HepG2 (cell line): ENCODE measurements at regions not wholly inside any gene's neighbourhood (a gene's known extent, or its start where the extent isn't known, plus 50 kb on each side); places are given as distances from the start of the nearest gene placed in this dataset.

Source experiments
- ATAC-seq: fragments of 200-7000 bp; cut with Tn5 transposase; 3 replicates; pipeline ENCODE4 v1.9.1; 2020; ENCODE audit warnings: mild to moderate bottlenecking, moderate library complexity
- BruUV-seq: library from RNA; stranded (reverse); fragments of 400-500 nt; replicated peaks from 2 replicates; lab custom pipeline; 2021; lab: Mats Ljungman, UMichigan
- CTCF ChIA-PET: fragments of 300-600 bp; formaldehyde crosslinking; extraction: SDS; loops from one replicate; lab custom pipeline; 2021; ENCODE audit warnings: low total read pairs, inconsistent platforms, low intra/inter-chr PET ratio; lab: Yijun Ruan, JAX
- POLR2A ChIA-PET: fragments of 350-600 bp; sonication (Branson Sonifier 250); formaldehyde crosslinking; loops from one replicate; lab custom pipeline; 2020; ENCODE audit warnings: antibody characterized with exemption, inconsistent platforms; lab: Yijun Ruan, JAX
- DNase-seq: peaks from one replicate; pipeline ENCODE4 v3.0.0-alpha.2; 2015; ENCODE audit warnings: low spot score
- FAIRE-seq: peaks from 3 replicates; lab custom pipeline; 2011; peaks lifted over from hg19 to GRCh38; lab: Jason Lieb, UNC
- H2AFZ ChIP-seq: one replicate; pipeline ENCODE4 v1.6.1; 2011; ENCODE audit warnings: low read length, inconsistent platforms
- H3K27ac ChIP-seq: fragments of 300-600 bp; 3 replicates; pipeline ENCODE4 v1.8.0; 2011; ENCODE audit warnings: mixed run types, mild to moderate bottlenecking, mixed read lengths, low read length, inconsistent platforms; ENCODE audit not compliant: insufficient read depth; ENCODE audit errors: extremely low read length
- H3K27me3 ChIP-seq, 2 experiments: fragments of 200-600 bp in 1 of 2; 2 replicates in 1 of 2; 3 replicates in 1 of 2; pipeline versions ENCODE4 v1.6.0 to v1.8.0; 2011; ENCODE audit warnings: low read length in 2 of 2, mild to moderate bottlenecking in 2 of 2, moderate library complexity in 2 of 2, inconsistent platforms in 1 of 2; ENCODE audit not compliant: insufficient read depth in 2 of 2, control insufficient read depth in 1 of 2
- H3K36me3 ChIP-seq, 2 experiments: fragments of 200-600 bp in 1 of 2; replicated peaks in 1 of 2; 2 replicates in 1 of 2; 3 replicates in 1 of 2; pipeline versions ENCODE4 v1.5.1 to v1.8.0; 2011; ENCODE audit warnings: low read length in 2 of 2, inconsistent platforms in 1 of 2; ENCODE audit not compliant: insufficient read depth in 2 of 2, control insufficient read depth in 1 of 2
- H3K4me1 ChIP-seq: 2 replicates; pipeline ENCODE4 v1.5.1; 2012; ENCODE audit warnings: low read length, inconsistent platforms; ENCODE audit not compliant: insufficient read depth
- H3K4me2 ChIP-seq: 2 replicates; pipeline ENCODE4 v1.6.0; 2011; ENCODE audit warnings: low read depth, low read length, inconsistent platforms
- H3K4me3 ChIP-seq, 3 experiments: fragments of 200-600 bp in 1 of 3; sonication (generic), shearing (Covaris generic) in 1 of 3; replicated peaks in 1 of 3; 2 replicates each; pipeline ENCODE4 v1.5.1; 2011 to 2016; ENCODE audit warnings: low read length in 3 of 3, inconsistent platforms in 2 of 3, low read depth in 2 of 3, mild to moderate bottlenecking in 2 of 3, control low read depth in 1 of 3, mixed read lengths in 1 of 3; ENCODE audit not compliant: insufficient read depth in 1 of 3
- H3K79me2 ChIP-seq: one replicate; pipeline ENCODE4 v1.6.1; 2011; ENCODE audit warnings: low read length, inconsistent platforms; ENCODE audit not compliant: insufficient read depth
- H3K9ac ChIP-seq: 2 replicates; pipeline ENCODE4 v1.6.0; 2011; ENCODE audit warnings: mild to moderate bottlenecking, low read depth, low read length, inconsistent platforms; ENCODE audit not compliant: insufficient read depth
- H3K9me3 ChIP-seq: 2 replicates; pipeline ENCODE4 v1.5.1; 2012; ENCODE audit warnings: mild to moderate bottlenecking, low read length
- H4K20me1 ChIP-seq: 2 replicates; pipeline ENCODE4 v1.6.0; 2011; ENCODE audit warnings: inconsistent platforms, mild to moderate bottlenecking, low read length, moderate library complexity; ENCODE audit not compliant: insufficient read depth
- CHD4 ChIP-seq: fragments of 200-600 bp; sonication (generic); IDR thresholded peaks from 2 replicates; pipeline ENCODE4 v1.7.0; 2017; ENCODE audit warnings: mild to moderate bottlenecking, low read length, borderline replicate concordance
- ELF3 ChIP-seq: IDR thresholded peaks from 2 replicates; pipeline ENCODE4 v1.6.1; 2016; ENCODE audit warnings: missing genetic modification reagents, missing compliant biosample characterization
- EP300 ChIP-seq, 3 experiments: sonication (generic) in 1 of 3; formaldehyde crosslinking in 1 of 3; IDR thresholded peaks; 2 replicates each; pipeline versions ENCODE4 v1.5.1 to v1.6.1; 2011 to 2020; ENCODE audit warnings: low read depth in 2 of 3, low read length in 2 of 3, borderline replicate concordance in 1 of 3, improper control_type of control experiment in 1 of 3, mild to moderate bottlenecking in 1 of 3, missing genetic modification reagents in 1 of 3, moderate library complexity in 1 of 3
- GATAD2A ChIP-seq: IDR thresholded peaks from 2 replicates; pipeline ENCODE4 v1.6.1; 2016
- GFI1 ChIP-seq: sonication (generic); formaldehyde crosslinking; IDR thresholded peaks from 2 replicates; pipeline ENCODE4 v1.5.0; 2020; ENCODE audit warnings: missing genetic modification reagents, mild to moderate bottlenecking, borderline replicate concordance
- HMGA1 ChIP-seq: sonication (generic); formaldehyde crosslinking; conservative IDR thresholded peaks from 2 replicates; pipeline ENCODE4 v1.4.0; 2020; ENCODE audit warnings: missing genetic modification reagents
- MTF2 ChIP-seq: sonication (generic); formaldehyde crosslinking; IDR thresholded peaks from 2 replicates; pipeline ENCODE4 v1.5.0; 2020; ENCODE audit warnings: missing genetic modification reagents, borderline replicate concordance
- PRMT3 ChIP-seq: sonication (generic); formaldehyde crosslinking; IDR thresholded peaks from 2 replicates; pipeline ENCODE4 v1.8.1; 2022; ENCODE audit warnings: low read depth, mild to moderate bottlenecking, moderate library complexity, missing genetic modification reagents, borderline replicate concordance
- RARA ChIP-seq: IDR thresholded peaks from 2 replicates; pipeline ENCODE4 v1.6.1; 2016; ENCODE audit warnings: missing genetic modification reagents, missing compliant biosample characterization
- RFXANK ChIP-seq: IDR thresholded peaks from 2 replicates; pipeline ENCODE4 v1.6.1; 2016
- RFXAP ChIP-seq: sonication (generic); formaldehyde crosslinking; IDR thresholded peaks from 2 replicates; pipeline ENCODE4 v1.4.0; 2020; ENCODE audit warnings: missing genetic modification reagents, borderline replicate concordance
- SAP130 ChIP-seq: IDR thresholded peaks from 2 replicates; pipeline ENCODE4 v1.6.1; 2016; ENCODE audit warnings: low read depth
- SPEN ChIP-seq: sonication (generic); formaldehyde crosslinking; IDR thresholded peaks from 2 replicates; pipeline ENCODE4 v1.5.1; 2020; ENCODE audit warnings: low read depth, mild to moderate bottlenecking, missing genetic modification reagents
- ZMYM3 ChIP-seq: sonication (generic); formaldehyde crosslinking; IDR thresholded peaks from 2 replicates; pipeline ENCODE4 v1.5.1; 2020; ENCODE audit warnings: mild to moderate bottlenecking, missing genetic modification reagents
- ZNF367 ChIP-seq: sonication (generic); formaldehyde crosslinking; IDR thresholded peaks from 2 replicates; pipeline ENCODE4 v1.4.0; 2020; ENCODE audit warnings: missing genetic modification reagents, borderline replicate concordance
- ZNF629 ChIP-seq: sonication (generic); formaldehyde crosslinking; conservative IDR thresholded peaks from 2 replicates; pipeline ENCODE4 v1.5.0; 2020; ENCODE audit warnings: missing genetic modification reagents
- WGBS: methylation state at CpG from one replicate; pipeline ENCODE4 v1.1.6; 2017; ENCODE audit warnings: low lambda C conversion rate; 5-methylcytosine and 5-hydroxymethylcytosine counted together
- in situ Hi-C: cut with HindIII; loops from 2 replicates; pipeline ENCODE4 v1.10.0; 2017; ENCODE audit warnings: low pct_unique_long_range_greater_than_20kb; ENCODE audit not compliant: extremely low pct_ligation_motif_present
- intact Hi-C: fragments of 100-400 bp; cut with micrococcal nuclease; formaldehyde crosslinking; loops from one replicate; pipeline ENCODE4 v1.10.0; 2022; ENCODE audit not compliant: unreplicated experiment
- TF ChIP-seq, protein P1 (sequence below): sonication (generic); formaldehyde crosslinking; IDR thresholded peaks from 2 replicates; pipeline ENCODE4 v1.5.1; 2020; ENCODE audit warnings: mild to moderate bottlenecking, moderate library complexity, missing genetic modification reagents
- TF ChIP-seq, protein P2 (sequence below): IDR thresholded peaks from 2 replicates; pipeline ENCODE4 v1.6.1; 2012; ENCODE audit warnings: inconsistent platforms
- TF ChIP-seq, protein P3 (sequence below): sonication (generic); formaldehyde crosslinking; conservative IDR thresholded peaks from 2 replicates; pipeline ENCODE4 v1.4.0; 2020; ENCODE audit warnings: mild to moderate bottlenecking, missing genetic modification reagents, moderate library complexity
- TF ChIP-seq, protein P4 (sequence below): sonication (generic); formaldehyde crosslinking; IDR thresholded peaks from 2 replicates; pipeline ENCODE4 v1.4.0; 2020; ENCODE audit warnings: mild to moderate bottlenecking, low read depth, missing genetic modification reagents

DNA sequence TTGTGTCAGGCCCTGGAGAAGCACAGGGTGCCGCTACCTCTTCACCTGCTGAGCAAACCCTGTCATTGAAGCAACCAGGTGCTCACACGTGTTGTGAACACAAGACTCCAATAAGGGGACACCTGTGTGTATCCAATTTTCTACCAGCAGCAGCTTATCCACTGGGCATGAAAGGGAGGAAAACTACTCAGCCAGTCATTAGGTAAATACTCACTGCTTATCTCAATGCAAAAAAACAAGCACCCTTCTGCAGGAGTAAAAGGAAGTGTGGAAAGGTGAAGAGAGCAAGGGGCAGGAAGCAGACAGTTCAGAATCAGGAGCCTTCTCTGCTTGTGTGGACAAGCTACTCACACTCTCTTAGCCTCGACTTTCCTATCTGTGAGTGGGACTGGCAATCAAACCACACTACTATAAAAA lies 148.9 kb downstream of the ETS2 start:
- WGBS: 49% methylated on average over 2 of the region's 3 CpGs
- intact Hi-C loops (no loop called here), in situ Hi-C loops (no loop called here)
- DNase-seq (no peak), FAIRE-seq (no peak), ATAC-seq (no peak)
- ChIA-PET POLR2A (no interaction called here), CTCF (no interaction called here)
- H3K79me2 ChIP-seq: no peaks in the 10 kb centered on the region
- H3K9me3 ChIP-seq: 0 out of 2 replicates have a peak, but pooled peaks cover 10% of the 10 kb centered on the region
- H3K9ac ChIP-seq: no peak overlapping the region
- no peak overlapping the region for H2AFZ ChIP-seq
- H3K4me3 ChIP-seq: no peak overlapping the region
- H3K36me3 ChIP-seq: no peaks in the 10 kb centered on the region
- no peaks in the 10 kb centered on the region for H4K20me1 ChIP-seq
- peaks cover 67% of the 10 kb centered on the region for H3K4me1 ChIP-seq
- BruUV-seq: no TSS peak
- H3K27me3 ChIP-seq: no peaks in the 10 kb centered on the region
- no peak overlapping the region for H3K27ac ChIP-seq
- no peak overlapping the region; the same call in 1 of the 2 replicates for H3K4me2 ChIP-seq
- TF ChIP-seq, protein P1, sequence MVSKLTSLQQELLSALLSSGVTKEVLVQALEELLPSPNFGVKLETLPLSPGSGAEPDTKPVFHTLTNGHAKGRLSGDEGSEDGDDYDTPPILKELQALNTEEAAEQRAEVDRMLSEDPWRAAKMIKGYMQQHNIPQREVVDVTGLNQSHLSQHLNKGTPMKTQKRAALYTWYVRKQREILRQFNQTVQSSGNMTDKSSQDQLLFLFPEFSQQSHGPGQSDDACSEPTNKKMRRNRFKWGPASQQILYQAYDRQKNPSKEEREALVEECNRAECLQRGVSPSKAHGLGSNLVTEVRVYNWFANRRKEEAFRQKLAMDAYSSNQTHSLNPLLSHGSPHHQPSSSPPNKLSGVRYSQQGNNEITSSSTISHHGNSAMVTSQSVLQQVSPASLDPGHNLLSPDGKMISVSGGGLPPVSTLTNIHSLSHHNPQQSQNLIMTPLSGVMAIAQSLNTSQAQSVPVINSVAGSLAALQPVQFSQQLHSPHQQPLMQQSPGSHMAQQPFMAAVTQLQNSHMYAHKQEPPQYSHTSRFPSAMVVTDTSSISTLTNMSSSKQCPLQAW (CRISPR knock-in tag): 0 out of 2 replicates have a peak, but pooled peaks have one; percentile 28
- TF ChIP-seq GATAD2A (CRISPR knock-in tag) (0 out of 2 replicates have a peak, but pooled peaks have one; percentile 24), ELF3 (CRISPR knock-in tag) (peak; percentile 55; the same call in 1 of the 2 replicates), MTF2 (no peak), RFXAP (CRISPR knock-in tag) (no peak), PRMT3 (no peak), GFI1 (CRISPR knock-in tag) (no peak), ZMYM3 (peak; percentile 67; the same call in 1 of the 2 replicates), ZNF629 (CRISPR knock-in tag) (peak; percentile 81), RARA (CRISPR knock-in tag) (peak; percentile 72), RFXANK (CRISPR knock-in tag) (no peak), SAP130 (CRISPR knock-in tag) (0 out of 2 replicates have a peak, but pooled peaks have one; percentile 27), HMGA1 (CRISPR knock-in tag) (no peak), SPEN (0 out of 2 replicates have a peak, but pooled peaks have one; percentile 31), ZNF367 (CRISPR knock-in tag) (no peak), CHD4 (no peak), EP300 (IDR thresholded peaks at IDR 0.05; ENCODE audit: low read depth in 2 of 2, low read length in 2 of 2) (peak in 1 of 2 experiments; percentile 61; a peak in 1 of 4 replicates), EP300 (CRISPR knock-in tag; IDR thresholded peaks at IDR 0.05; ENCODE audit: borderline replicate concordance) (no peak)
- TF ChIP-seq, protein P2, sequence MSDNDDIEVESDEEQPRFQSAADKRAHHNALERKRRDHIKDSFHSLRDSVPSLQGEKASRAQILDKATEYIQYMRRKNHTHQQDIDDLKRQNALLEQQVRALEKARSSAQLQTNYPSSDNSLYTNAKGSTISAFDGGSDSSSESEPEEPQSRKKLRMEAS: peak; percentile 12; the same call in 1 of the 2 replicates
- TF ChIP-seq, protein P3, sequence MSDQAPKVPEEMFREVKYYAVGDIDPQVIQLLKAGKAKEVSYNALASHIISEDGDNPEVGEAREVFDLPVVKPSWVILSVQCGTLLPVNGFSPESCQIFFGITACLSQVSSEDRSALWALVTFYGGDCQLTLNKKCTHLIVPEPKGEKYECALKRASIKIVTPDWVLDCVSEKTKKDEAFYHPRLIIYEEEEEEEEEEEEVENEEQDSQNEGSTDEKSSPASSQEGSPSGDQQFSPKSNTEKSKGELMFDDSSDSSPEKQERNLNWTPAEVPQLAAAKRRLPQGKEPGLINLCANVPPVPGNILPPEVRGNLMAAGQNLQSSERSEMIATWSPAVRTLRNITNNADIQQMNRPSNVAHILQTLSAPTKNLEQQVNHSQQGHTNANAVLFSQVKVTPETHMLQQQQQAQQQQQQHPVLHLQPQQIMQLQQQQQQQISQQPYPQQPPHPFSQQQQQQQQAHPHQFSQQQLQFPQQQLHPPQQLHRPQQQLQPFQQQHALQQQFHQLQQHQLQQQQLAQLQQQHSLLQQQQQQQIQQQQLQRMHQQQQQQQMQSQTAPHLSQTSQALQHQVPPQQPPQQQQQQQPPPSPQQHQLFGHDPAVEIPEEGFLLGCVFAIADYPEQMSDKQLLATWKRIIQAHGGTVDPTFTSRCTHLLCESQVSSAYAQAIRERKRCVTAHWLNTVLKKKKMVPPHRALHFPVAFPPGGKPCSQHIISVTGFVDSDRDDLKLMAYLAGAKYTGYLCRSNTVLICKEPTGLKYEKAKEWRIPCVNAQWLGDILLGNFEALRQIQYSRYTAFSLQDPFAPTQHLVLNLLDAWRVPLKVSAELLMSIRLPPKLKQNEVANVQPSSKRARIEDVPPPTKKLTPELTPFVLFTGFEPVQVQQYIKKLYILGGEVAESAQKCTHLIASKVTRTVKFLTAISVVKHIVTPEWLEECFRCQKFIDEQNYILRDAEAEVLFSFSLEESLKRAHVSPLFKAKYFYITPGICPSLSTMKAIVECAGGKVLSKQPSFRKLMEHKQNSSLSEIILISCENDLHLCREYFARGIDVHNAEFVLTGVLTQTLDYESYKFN (CRISPR knock-in tag): no peak
- TF ChIP-seq, protein P4, sequence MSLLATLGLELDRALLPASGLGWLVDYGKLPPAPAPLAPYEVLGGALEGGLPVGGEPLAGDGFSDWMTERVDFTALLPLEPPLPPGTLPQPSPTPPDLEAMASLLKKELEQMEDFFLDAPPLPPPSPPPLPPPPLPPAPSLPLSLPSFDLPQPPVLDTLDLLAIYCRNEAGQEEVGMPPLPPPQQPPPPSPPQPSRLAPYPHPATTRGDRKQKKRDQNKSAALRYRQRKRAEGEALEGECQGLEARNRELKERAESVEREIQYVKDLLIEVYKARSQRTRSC (CRISPR knock-in tag): no peak
